KMS-11 (cell line): ENCODE measurements at regions not wholly inside any gene's neighbourhood (a gene's known extent, or its start where the extent isn't known, plus 50 kb on each side); places are given as distances from the start of the nearest gene placed in this dataset.

Experiments used
- H2AFZ ChIP-seq: fragments of 200-600 bp; sonication (generic); 2 replicates; pipeline ENCODE4 v1.6.1; 2016; ENCODE audit warnings: antibody characterized with exemption, mixed run types, low read depth
- H3K27ac ChIP-seq: fragments of 200-600 bp; sonication (generic); 2 replicates; pipeline ENCODE4 v1.6.1; 2016; ENCODE audit warnings: mild to moderate bottlenecking, mixed run types
- H3K27me3 ChIP-seq: fragments of 200-600 bp; sonication (generic); 2 replicates; pipeline ENCODE4 v1.6.1; 2017; ENCODE audit warnings: mild to moderate bottlenecking, low read depth, mixed run types, moderate library complexity; ENCODE audit not compliant: insufficient read depth
- H3K36me3 ChIP-seq: fragments of 200-600 bp; sonication (generic); 2 replicates; pipeline ENCODE4 v1.6.1; 2017; ENCODE audit warnings: mild to moderate bottlenecking, mixed run types; ENCODE audit not compliant: insufficient read depth
- H3K4me1 ChIP-seq: fragments of 200-600 bp; sonication (generic); 2 replicates; pipeline ENCODE4 v1.6.1; 2016; ENCODE audit warnings: mild to moderate bottlenecking, low read depth, mixed run types; ENCODE audit not compliant: poor library complexity, severe bottlenecking
- H3K4me2 ChIP-seq: fragments of 200-600 bp; sonication (generic); 2 replicates; pipeline ENCODE4 v1.7.0; 2016; ENCODE audit warnings: mild to moderate bottlenecking, mixed run types
- H3K4me3 ChIP-seq: fragments of 200-600 bp; sonication (generic); IDR thresholded peaks from 2 replicates; pipeline ENCODE4 v1.6.1; 2017; ENCODE audit warnings: low read depth, low read length, mixed read lengths; ENCODE audit not compliant: insufficient read depth
- H3K79me2 ChIP-seq: fragments of 200-600 bp; sonication (generic); 2 replicates; pipeline ENCODE4 v1.6.1; 2016; ENCODE audit warnings: low read depth, mixed run types; ENCODE audit not compliant: insufficient read depth
- H3K9ac ChIP-seq: fragments of 200-600 bp; sonication (generic); 2 replicates; pipeline ENCODE4 v1.6.1; 2016; ENCODE audit warnings: mild to moderate bottlenecking, mixed run types
- H4K20me1 ChIP-seq: fragments of 200-600 bp; sonication (generic); 2 replicates; pipeline ENCODE4 v1.6.1; 2016; ENCODE audit warnings: mild to moderate bottlenecking, mixed run types; ENCODE audit not compliant: insufficient read depth
- TF ChIP-seq, protein P1 (sequence below): fragments of 200-600 bp; sonication (generic); conservative IDR thresholded peaks from 2 replicates; pipeline ENCODE4 v1.6.1; 2017; ENCODE audit warnings: low read depth, mild to moderate bottlenecking, antibody characterized with exemption, low read length, moderate library complexity, mixed read lengths

DNA sequence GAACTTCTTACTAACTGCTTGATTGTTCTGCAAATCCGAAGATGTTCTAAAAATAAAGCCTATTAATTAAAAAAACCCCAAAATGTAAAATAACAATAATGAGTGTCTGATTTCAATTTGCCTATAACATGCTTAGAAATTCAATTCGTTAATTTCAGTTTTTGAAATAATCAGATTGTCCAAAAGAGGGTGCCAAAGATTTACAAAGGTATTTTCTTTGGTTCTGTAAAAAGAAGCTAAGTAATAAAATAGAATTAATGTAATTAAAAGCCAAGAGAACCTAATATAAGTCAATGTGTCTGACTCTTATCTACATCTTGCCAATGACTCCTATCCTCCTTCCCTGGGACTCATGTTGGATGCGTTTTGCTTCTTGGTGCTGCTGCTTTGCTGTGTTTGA is 75.0 kb upstream of the CPHXL start:
- no peak overlapping the region for H3K9ac ChIP-seq
- H3K27ac ChIP-seq = no peak overlapping the region
- H3K4me2 ChIP-seq = no peak overlapping the region
- TF ChIP-seq, protein P1, sequence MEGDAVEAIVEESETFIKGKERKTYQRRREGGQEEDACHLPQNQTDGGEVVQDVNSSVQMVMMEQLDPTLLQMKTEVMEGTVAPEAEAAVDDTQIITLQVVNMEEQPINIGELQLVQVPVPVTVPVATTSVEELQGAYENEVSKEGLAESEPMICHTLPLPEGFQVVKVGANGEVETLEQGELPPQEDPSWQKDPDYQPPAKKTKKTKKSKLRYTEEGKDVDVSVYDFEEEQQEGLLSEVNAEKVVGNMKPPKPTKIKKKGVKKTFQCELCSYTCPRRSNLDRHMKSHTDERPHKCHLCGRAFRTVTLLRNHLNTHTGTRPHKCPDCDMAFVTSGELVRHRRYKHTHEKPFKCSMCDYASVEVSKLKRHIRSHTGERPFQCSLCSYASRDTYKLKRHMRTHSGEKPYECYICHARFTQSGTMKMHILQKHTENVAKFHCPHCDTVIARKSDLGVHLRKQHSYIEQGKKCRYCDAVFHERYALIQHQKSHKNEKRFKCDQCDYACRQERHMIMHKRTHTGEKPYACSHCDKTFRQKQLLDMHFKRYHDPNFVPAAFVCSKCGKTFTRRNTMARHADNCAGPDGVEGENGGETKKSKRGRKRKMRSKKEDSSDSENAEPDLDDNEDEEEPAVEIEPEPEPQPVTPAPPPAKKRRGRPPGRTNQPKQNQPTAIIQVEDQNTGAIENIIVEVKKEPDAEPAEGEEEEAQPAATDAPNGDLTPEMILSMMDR = peak; percentile 28; the same call in 1 of the 2 replicates
- no peaks in the 10 kb centered on the region for H3K4me1 ChIP-seq
- no peak overlapping the region for H3K4me3 ChIP-seq
- no peaks in the 10 kb centered on the region for H3K36me3 ChIP-seq
- no peaks in the 10 kb centered on the region for H3K79me2 ChIP-seq
- H4K20me1 ChIP-seq = no peaks in the 10 kb centered on the region
- H3K27me3 ChIP-seq = no peaks in the 10 kb centered on the region
- H2AFZ ChIP-seq = no peak overlapping the region

DNA sequence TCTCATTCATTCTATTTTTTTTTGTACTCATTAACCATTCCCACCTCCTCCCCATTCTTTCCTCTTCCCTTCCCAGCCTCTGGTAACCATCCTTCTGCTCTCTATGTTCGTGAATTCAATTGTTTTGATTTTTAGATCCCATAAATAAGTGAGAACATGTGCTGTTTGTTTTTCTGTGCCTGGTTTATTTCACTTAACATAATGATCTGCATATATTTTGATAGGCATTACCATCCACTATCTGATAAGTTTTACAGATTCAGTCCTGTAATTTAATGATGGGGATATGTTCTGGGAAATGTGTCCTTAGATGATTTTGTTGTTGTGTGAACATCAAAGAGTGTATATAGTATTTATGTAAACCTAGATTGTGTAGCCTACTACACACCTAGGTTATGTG is 77.5 kb upstream of the CPHXL start:
- H2AFZ ChIP-seq = no peak overlapping the region
- TF ChIP-seq, protein P1 = no peak

GRCh38 chr16:75804368-75804767 is 78.1 kb upstream of the CPHXL start:
- no peaks in the 10 kb centered on the region for H4K20me1 ChIP-seq
- no peaks in the 10 kb centered on the region for H3K36me3 ChIP-seq
- no peaks in the 10 kb centered on the region for H3K4me1 ChIP-seq
- H3K79me2 ChIP-seq = no peaks in the 10 kb centered on the region
- TF ChIP-seq, protein P1 = no peak
- H2AFZ ChIP-seq = no peak overlapping the region
- no peak overlapping the region for H3K27ac ChIP-seq
- H3K4me2 ChIP-seq = no peak overlapping the region
- no peak overlapping the region for H3K4me3 ChIP-seq
- no peaks in the 10 kb centered on the region for H3K27me3 ChIP-seq
- H3K9ac ChIP-seq = no peak overlapping the region

More for the DNA sequence above, 77.5 kb upstream of the CPHXL start:
- Histone ChIP-seq H3K27me3 (no peaks in the 10 kb centered on the region), H4K20me1 (no peaks in the 10 kb centered on the region), H3K9ac (no peak overlapping the region), H3K4me2 (no peak overlapping the region), H3K36me3 (no peaks in the 10 kb centered on the region), H3K4me1 (no peaks in the 10 kb centered on the region), H3K4me3 (no peak overlapping the region), H3K27ac (no peak overlapping the region), H3K79me2 (no peaks in the 10 kb centered on the region)

DNA sequence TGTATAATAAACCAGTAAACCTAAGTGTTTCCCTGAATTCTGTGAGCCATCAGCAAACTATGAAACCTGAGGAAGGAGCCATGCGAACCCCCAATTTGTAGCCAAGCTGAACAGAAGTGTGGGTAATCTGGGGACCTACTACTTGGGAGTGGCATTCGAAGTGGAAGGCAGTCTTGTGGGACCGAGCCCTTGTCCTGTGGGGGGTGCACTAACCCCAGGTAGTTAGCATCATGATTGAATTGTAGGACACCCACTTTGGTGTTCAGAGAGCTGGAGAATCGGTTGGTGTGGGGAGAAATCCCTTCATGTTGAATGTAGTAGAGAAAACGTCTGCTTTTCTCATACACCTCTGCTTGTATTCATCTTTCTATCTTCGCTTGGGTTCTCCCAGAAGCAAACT is 79.7 kb upstream of the CPHXL start:
- TF ChIP-seq, protein P1 = no peak
- Histone ChIP-seq H3K27ac (no peak overlapping the region), H3K4me2 (no peak overlapping the region), H3K4me1 (no peaks in the 10 kb centered on the region), H4K20me1 (no peaks in the 10 kb centered on the region), H3K36me3 (no peaks in the 10 kb centered on the region), H3K79me2 (no peaks in the 10 kb centered on the region), H3K4me3 (no peak overlapping the region), H3K27me3 (no peaks in the 10 kb centered on the region), H3K9ac (no peak overlapping the region), H2AFZ (no peak overlapping the region)
